H1 (cell line): ENCODE measurements at regions not wholly inside any gene's neighbourhood (a gene's known extent, or its start where the extent isn't known, plus 50 kb on each side); places are given as distances from the start of the nearest gene placed in this dataset.

ENCODE experiments used
- CTCF ChIA-PET: fragments of 300-600 bp; sonication (Branson Sonifier 250); formaldehyde crosslinking; loops from one replicate; lab custom pipeline; 2021; ENCODE audit not compliant: partially characterized antibody; lab: Charles Lee
- POLR2A ChIA-PET: fragments of 300-600 bp; sonication (Branson Sonifier 250); formaldehyde crosslinking; loops from one replicate; lab custom pipeline; 2021; ENCODE audit warnings: inconsistent platforms; ENCODE audit not compliant: partially characterized antibody; lab: Charles Lee
- DNase-seq, 2 experiments: peaks; one replicate each; pipeline versions ENCODE4 v3.0.0 to v3.0.0-alpha.2; 2010 to 2022; ENCODE audit warnings: low spot score in 2 of 2, low read depth in 1 of 2, mixed read lengths in 1 of 2
- FAIRE-seq: peaks from 2 replicates; lab custom pipeline; 2011; peaks lifted over from hg19 to GRCh38; lab: Jason Lieb, UNC
- H2AFZ ChIP-seq: 2 replicates; pipeline ENCODE4 v1.8.1; 2012; ENCODE audit warnings: low read length, inconsistent platforms
- H2AK5ac ChIP-seq: 2 replicates; pipeline ENCODE4 v1.6.1; 2013; ENCODE audit warnings: low read depth, low read length
- H2BK120ac ChIP-seq: replicated peaks from 2 replicates; pipeline ENCODE3; 2013; ENCODE audit warnings: low read depth, low read length, inconsistent platforms
- H2BK12ac ChIP-seq: 2 replicates; pipeline ENCODE4 v1.6.1; 2013; ENCODE audit warnings: low read depth, low read length
- H2BK15ac ChIP-seq: 2 replicates; pipeline ENCODE4 v1.6.1; 2013; ENCODE audit warnings: low read length
- H2BK20ac ChIP-seq: 2 replicates; pipeline ENCODE4 v1.6.1; 2013; ENCODE audit warnings: low read length
- H2BK5ac ChIP-seq: 2 replicates; pipeline ENCODE4 v1.6.1; 2013; ENCODE audit warnings: low read depth, low read length
- H3K14ac ChIP-seq: 2 replicates; pipeline ENCODE4 v1.6.1; 2013; ENCODE audit warnings: inconsistent platforms; ENCODE audit not compliant: insufficient read length
- H3K18ac ChIP-seq: 2 replicates; pipeline ENCODE4 v1.6.1; 2013; ENCODE audit warnings: low read length; ENCODE audit errors: extremely low read depth
- H3K23ac ChIP-seq: 2 replicates; pipeline ENCODE4 v1.6.1; 2013; ENCODE audit warnings: inconsistent platforms; ENCODE audit not compliant: insufficient read length
- H3K23me2 ChIP-seq: 2 replicates; pipeline ENCODE4 v1.6.1; 2013; ENCODE audit warnings: low read depth, low read length
- H3K27ac ChIP-seq: 2 replicates; pipeline ENCODE4 v1.6.1; 2011; ENCODE audit warnings: low read depth, low read length, inconsistent platforms
- H3K27me3 ChIP-seq, 4 experiments: replicated peaks in 1 of 4; 1 replicate in 1 of 4; 2 replicates in 3 of 4; pipeline versions ENCODE4 v1.6.1 to v1.8.1; 2011 to 2013; ENCODE audit warnings: low read length in 3 of 4, mild to moderate bottlenecking in 3 of 4, inconsistent platforms in 2 of 4, mixed read lengths in 2 of 4, moderate library complexity in 1 of 4; ENCODE audit not compliant: control insufficient read depth in 3 of 4, insufficient read depth in 3 of 4; ENCODE audit errors: extremely low read depth in 1 of 4
- H3K36me3 ChIP-seq, 4 experiments: 2 replicates each; pipeline versions ENCODE4 v1.6.1 to v1.8.1; 2011 to 2013; ENCODE audit warnings: mild to moderate bottlenecking in 4 of 4, low read length in 3 of 4, moderate library complexity in 2 of 4, control low read depth in 1 of 4, inconsistent platforms in 1 of 4; ENCODE audit not compliant: insufficient read depth in 4 of 4, control insufficient read depth in 2 of 4
- H3K4ac ChIP-seq: replicated peaks from 2 replicates; pipeline ENCODE3; 2013; ENCODE audit warnings: low read length, low read depth, mixed read lengths, inconsistent platforms; ENCODE audit not compliant: insufficient read length
- H3K4me1 ChIP-seq, 4 experiments: replicated peaks in 1 of 4; 1 replicate in 1 of 4; 2 replicates in 3 of 4; pipeline versions ENCODE4 v1.6.1 to v1.8.1; 2011 to 2013; ENCODE audit warnings: low read length in 3 of 4, inconsistent platforms in 2 of 4, mixed read lengths in 1 of 4; ENCODE audit not compliant: insufficient read depth in 4 of 4, control insufficient read depth in 3 of 4
- H3K4me2 ChIP-seq, 2 experiments: 2 replicates each; pipeline versions ENCODE4 v1.6.1 to v1.8.1; 2011 to 2013; ENCODE audit warnings: low read depth in 2 of 2, low read length in 2 of 2, control low read depth in 1 of 2, inconsistent platforms in 1 of 2, mild to moderate bottlenecking in 1 of 2; ENCODE audit not compliant: insufficient read depth in 1 of 2
- H3K4me3 ChIP-seq, 4 experiments: fragments of 200-600, 300-600 bp in 1 of 4; sonication (generic), shearing (Covaris generic), sonication (Bioruptor Twin) in 1 of 4; 2 replicates each; pipeline versions ENCODE4 v1.5.1 to v1.8.1; 2011 to 2016; ENCODE audit warnings: low read length in 4 of 4, low read depth in 3 of 4, control low read depth in 2 of 4, inconsistent platforms in 2 of 4, mild to moderate bottlenecking in 2 of 4, mixed read lengths in 1 of 4, moderate library complexity in 1 of 4; ENCODE audit not compliant: insufficient read depth in 2 of 4; ENCODE audit errors: extremely low read depth in 1 of 4
- H3K56ac ChIP-seq: replicated peaks from 2 replicates; pipeline ENCODE3; 2013; ENCODE audit warnings: low read depth, mild to moderate bottlenecking, mixed read lengths, low read length, inconsistent platforms; ENCODE audit not compliant: insufficient read length
- H3K79me1 ChIP-seq: 2 replicates; pipeline ENCODE4 v1.6.1; 2013; ENCODE audit warnings: low read depth, low read length, control low read depth
- H3K79me2 ChIP-seq, 2 experiments: 2 replicates each; pipeline versions ENCODE4 v1.6.1 to v1.8.1; 2012 to 2013; ENCODE audit warnings: low read length in 2 of 2, mild to moderate bottlenecking in 2 of 2, inconsistent platforms in 1 of 2; ENCODE audit not compliant: insufficient read depth in 2 of 2, control insufficient read depth in 1 of 2
- H3K9ac ChIP-seq, 4 experiments: replicated peaks in 1 of 4; 1 replicate in 1 of 4; 2 replicates in 3 of 4; pipeline versions ENCODE4 v1.6.1 to v1.8.1; 2011 to 2013; ENCODE audit warnings: low read depth in 3 of 4, low read length in 3 of 4, control low read depth in 2 of 4, mild to moderate bottlenecking in 2 of 4, moderate library complexity in 2 of 4, inconsistent platforms in 1 of 4; ENCODE audit errors: extremely low read depth in 1 of 4
- H3K9me3 ChIP-seq, 2 experiments: 2 replicates each; pipeline versions ENCODE4 v1.6.1 to v1.8.1; 2012 to 2013; ENCODE audit warnings: mild to moderate bottlenecking in 2 of 2, moderate library complexity in 2 of 2, control low read depth in 1 of 2, inconsistent platforms in 1 of 2, low read depth in 1 of 2, low read length in 1 of 2, mixed read lengths in 1 of 2; ENCODE audit not compliant: insufficient read depth in 2 of 2
- H4K20me1 ChIP-seq, 2 experiments: replicated peaks in 1 of 2; 2 replicates each; pipeline versions ENCODE3 to v1.8.1; 2011 to 2013; ENCODE audit warnings: inconsistent platforms in 2 of 2, low read length in 2 of 2, mild to moderate bottlenecking in 1 of 2; ENCODE audit not compliant: insufficient read depth in 2 of 2, control insufficient read depth in 1 of 2
- H4K5ac ChIP-seq: 2 replicates; pipeline ENCODE4 v1.6.1; 2013; ENCODE audit warnings: low read length, low read depth, mixed read lengths, inconsistent platforms; ENCODE audit not compliant: insufficient read length
- H4K8ac ChIP-seq: 2 replicates; pipeline ENCODE4 v1.8.0; 2013; ENCODE audit warnings: mild to moderate bottlenecking, moderate library complexity, low read length, inconsistent platforms; ENCODE audit not compliant: insufficient read depth; ENCODE audit errors: extremely low read depth
- H4K91ac ChIP-seq: replicated peaks from 2 replicates; pipeline ENCODE3; 2013; ENCODE audit warnings: low read length, mixed read lengths, inconsistent platforms; ENCODE audit not compliant: insufficient read length
- CBX5 ChIP-seq: fragments of 300-800, 300-1000 bp; sonication (generic); IDR thresholded peaks from 2 replicates; pipeline ENCODE4 v1.7.1; 2016; ENCODE audit warnings: antibody characterized with exemption, low read length, low read depth
- CEBPB ChIP-seq: IDR thresholded peaks from 2 replicates; pipeline ENCODE4 v1.6.1; 2012; ENCODE audit warnings: low read depth, low read length
- GTF2F1 ChIP-seq: IDR thresholded peaks from 2 replicates; pipeline ENCODE4 v1.6.1; 2012; ENCODE audit warnings: low read depth, low read length, improper control_type of control experiment, borderline replicate concordance
- MAFK ChIP-seq: IDR thresholded peaks from 2 replicates; pipeline ENCODE4 v1.6.1; 2012; ENCODE audit warnings: low read depth, mild to moderate bottlenecking, improper control_type of control experiment, low read length
- POLR2AphosphoS5 ChIP-seq: IDR thresholded peaks from 2 replicates; pipeline ENCODE4 v1.6.1; 2011; ENCODE audit warnings: low read depth, low read length
- POU5F1 ChIP-seq: IDR thresholded peaks from 2 replicates; pipeline ENCODE4 v1.6.1; 2011; ENCODE audit warnings: low read depth, mild to moderate bottlenecking, low read length, moderate library complexity
- SP1 ChIP-seq: IDR thresholded peaks from 2 replicates; pipeline ENCODE4 v1.6.1; 2011; ENCODE audit warnings: low read depth, low read length
- TBP ChIP-seq: IDR thresholded peaks from 2 replicates; pipeline ENCODE4 v1.6.1; 2011; ENCODE audit warnings: low read depth, low read length, improper control_type of control experiment
- TCF12 ChIP-seq: IDR thresholded peaks from 2 replicates; pipeline ENCODE4 v1.6.1; 2011; ENCODE audit warnings: low read depth, mild to moderate bottlenecking, low read length

GRCh38 chr3:162973428-162973917 is 1476.9 kb downstream of the OTOL1 start:
- Histone ChIP-seq H3K4me1 (no peaks in the 10 kb centered on the region), H2AK5ac (no peak overlapping the region), H3K4me2 (no peak overlapping the region), H3K4ac (no peak overlapping the region), H3K79me1 (no peaks in the 10 kb centered on the region), H2BK120ac (no peak overlapping the region), H3K14ac (no peak overlapping the region), H2BK5ac (no peak overlapping the region), H4K5ac (no peak overlapping the region), H2AFZ (no peak overlapping the region), H3K23ac (no peak overlapping the region), H3K56ac (no peak overlapping the region), H3K79me2 (no peaks in the 10 kb centered on the region), H3K9ac (no peak overlapping the region), H3K9me3 (no peaks in the 10 kb centered on the region), H4K91ac (no peak overlapping the region), H2BK20ac (no peak overlapping the region), H3K18ac (no peak overlapping the region), H4K20me1 (no peaks in the 10 kb centered on the region), H4K8ac (no peak overlapping the region), H2BK15ac (no peak overlapping the region), H2BK12ac (no peak overlapping the region), H3K23me2 (no peaks in the 10 kb centered on the region), H3K27me3 (no peaks in the 10 kb centered on the region), H3K36me3 (no peaks in the 10 kb centered on the region), H3K4me3 (no peak overlapping the region), H3K27ac (no peak overlapping the region)
- FAIRE-seq, result no peak
- ChIA-PET POLR2A (no interaction called here), CTCF (no interaction called here)
- TF ChIP-seq MAFK (no peak), TBP (no peak), POU5F1 (no peak), TCF12 (no peak), CEBPB (no peak), SP1 (no peak), POLR2AphosphoS5 (no peak), GTF2F1 (no peak), CBX5 (no peak)
- no peak for DNase-seq
